ENCODE measurements at regions not wholly inside any gene's neighbourhood (a gene's known extent, or its start where the extent isn't known, plus 50 kb on each side); places are given as distances from the start of the nearest gene placed in this dataset.

DNA sequence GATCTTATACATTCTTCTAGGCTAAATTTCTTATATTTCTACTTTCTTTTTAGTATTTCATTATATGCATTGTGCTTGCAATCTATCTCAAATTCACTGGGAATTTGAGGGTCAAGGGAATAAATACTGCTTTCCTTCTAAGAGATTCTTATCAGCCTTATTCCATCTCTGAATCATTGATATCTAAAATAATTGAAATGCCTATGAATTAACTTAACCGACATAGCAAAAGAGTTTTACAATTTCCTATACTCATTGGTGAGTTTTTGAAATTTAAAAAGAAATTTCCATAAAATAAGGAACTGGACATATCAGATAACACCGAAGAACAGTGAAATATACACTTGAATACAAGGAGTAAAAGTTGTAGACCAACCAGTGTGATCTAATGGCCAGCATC, 373.7 kb downstream of the NAF1 start:
- TF ChIP-seq, protein P1, sequence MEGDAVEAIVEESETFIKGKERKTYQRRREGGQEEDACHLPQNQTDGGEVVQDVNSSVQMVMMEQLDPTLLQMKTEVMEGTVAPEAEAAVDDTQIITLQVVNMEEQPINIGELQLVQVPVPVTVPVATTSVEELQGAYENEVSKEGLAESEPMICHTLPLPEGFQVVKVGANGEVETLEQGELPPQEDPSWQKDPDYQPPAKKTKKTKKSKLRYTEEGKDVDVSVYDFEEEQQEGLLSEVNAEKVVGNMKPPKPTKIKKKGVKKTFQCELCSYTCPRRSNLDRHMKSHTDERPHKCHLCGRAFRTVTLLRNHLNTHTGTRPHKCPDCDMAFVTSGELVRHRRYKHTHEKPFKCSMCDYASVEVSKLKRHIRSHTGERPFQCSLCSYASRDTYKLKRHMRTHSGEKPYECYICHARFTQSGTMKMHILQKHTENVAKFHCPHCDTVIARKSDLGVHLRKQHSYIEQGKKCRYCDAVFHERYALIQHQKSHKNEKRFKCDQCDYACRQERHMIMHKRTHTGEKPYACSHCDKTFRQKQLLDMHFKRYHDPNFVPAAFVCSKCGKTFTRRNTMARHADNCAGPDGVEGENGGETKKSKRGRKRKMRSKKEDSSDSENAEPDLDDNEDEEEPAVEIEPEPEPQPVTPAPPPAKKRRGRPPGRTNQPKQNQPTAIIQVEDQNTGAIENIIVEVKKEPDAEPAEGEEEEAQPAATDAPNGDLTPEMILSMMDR (IDR thresholded peaks at IDR 0.05; ENCODE audit: unreplicated experiment): no peak
- H3K27ac Mint-ChIP-seq: no peak overlapping the region
- H3K9me3 Mint-ChIP-seq (ENCODE audit: low read depth): no peaks in the 10 kb centered on the region
- H3K36me3 Mint-ChIP-seq (ENCODE audit: insufficient read depth): no peaks in the 10 kb centered on the region
- no peaks in the 10 kb centered on the region for H3K4me1 Mint-ChIP-seq (ENCODE audit: low read depth)
- DNase-seq (ENCODE audit: low spot score, unreplicated experiment): no peak
- H3K27me3 Mint-ChIP-seq: no peaks in the 10 kb centered on the region
- H3K4me3 Mint-ChIP-seq (ENCODE audit: low read depth): no peak overlapping the region

DNA sequence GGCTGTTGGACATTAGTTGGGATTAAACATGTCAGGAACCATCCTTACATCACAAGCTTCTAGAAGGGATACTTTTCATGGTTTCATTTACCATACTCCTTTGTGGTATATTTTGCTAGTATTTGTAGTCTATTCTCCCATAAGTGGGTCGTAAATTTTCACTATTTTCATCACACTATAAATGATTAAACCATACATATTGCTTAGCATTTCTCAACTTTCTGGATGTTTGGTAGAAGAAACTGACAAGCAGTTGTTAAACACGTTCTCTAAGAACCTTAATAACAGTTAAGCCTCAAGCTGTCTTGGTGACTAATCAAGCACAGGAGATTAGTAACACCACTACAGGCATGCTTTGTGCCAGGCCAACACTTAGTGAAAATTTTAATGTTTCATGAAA, 375.5 kb downstream of the NAF1 start:
- Mint-ChIP-seq H3K4me3 (ENCODE audit: low read depth) (no peak overlapping the region), H3K9me3 (ENCODE audit: low read depth) (no peaks in the 10 kb centered on the region), H3K27me3 (no peaks in the 10 kb centered on the region), H3K27ac (no peak overlapping the region), H3K4me1 (ENCODE audit: low read depth) (no peaks in the 10 kb centered on the region), H3K36me3 (ENCODE audit: insufficient read depth) (no peaks in the 10 kb centered on the region)
- TF ChIP-seq, protein P1 (IDR thresholded peaks at IDR 0.05; ENCODE audit: unreplicated experiment): no peak
- no peak for DNase-seq (ENCODE audit: low spot score, unreplicated experiment)

DNA sequence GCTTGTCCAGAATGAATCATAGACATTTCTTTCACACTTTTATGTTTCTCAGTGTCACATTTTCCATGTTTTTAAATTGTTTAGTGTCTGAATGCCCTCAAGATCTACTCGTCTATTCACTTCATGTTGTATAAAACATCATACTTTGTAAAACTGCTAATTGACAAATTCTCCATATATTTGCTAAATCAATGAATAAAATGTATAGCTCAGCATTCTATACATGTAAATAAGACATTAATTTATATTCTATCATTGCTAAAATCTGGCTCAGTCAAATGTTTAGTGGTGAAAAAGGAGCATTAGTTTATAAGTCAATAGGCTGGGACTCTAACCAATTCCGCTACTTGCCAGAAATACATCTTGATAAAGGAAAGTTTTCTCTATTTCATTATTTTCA, 379.6 kb downstream of the NAF1 start:
- TF ChIP-seq, protein P1 (IDR thresholded peaks at IDR 0.05; ENCODE audit: unreplicated experiment): no peak
- no peak for DNase-seq (ENCODE audit: low spot score, unreplicated experiment)
- Mint-ChIP-seq H3K27ac (no peak overlapping the region), H3K36me3 (ENCODE audit: insufficient read depth) (no peaks in the 10 kb centered on the region), H3K4me1 (ENCODE audit: low read depth) (peaks cover 3% of the 10 kb centered on the region), H3K9me3 (ENCODE audit: low read depth) (no peaks in the 10 kb centered on the region), H3K4me3 (ENCODE audit: low read depth) (no peak overlapping the region), H3K27me3 (no peaks in the 10 kb centered on the region)

GRCh38 chr4:162782778-162783525, 383.7 kb downstream of the NAF1 start:
- no peak overlapping the region for H3K4me3 Mint-ChIP-seq (ENCODE audit: low read depth)
- no peak for DNase-seq (ENCODE audit: low spot score, unreplicated experiment)
- TF ChIP-seq, protein P1 (IDR thresholded peaks at IDR 0.05; ENCODE audit: unreplicated experiment): no peak
- H3K9me3 Mint-ChIP-seq (ENCODE audit: low read depth): no peaks in the 10 kb centered on the region
- no peak overlapping the region for H3K27ac Mint-ChIP-seq
- no peaks in the 10 kb centered on the region for H3K27me3 Mint-ChIP-seq
- peaks cover 3% of the 10 kb centered on the region for H3K4me1 Mint-ChIP-seq (ENCODE audit: low read depth)
- H3K36me3 Mint-ChIP-seq (ENCODE audit: insufficient read depth): no peaks in the 10 kb centered on the region

- H3K4me3 Mint-ChIP-seq (ENCODE audit: low read depth): no peak overlapping the region
- H3K27ac Mint-ChIP-seq: no peak overlapping the region
- H3K27me3 Mint-ChIP-seq: no peaks in the 10 kb centered on the region
- peaks cover 3% of the 10 kb centered on the region for H3K4me1 Mint-ChIP-seq (ENCODE audit: low read depth)
- TF ChIP-seq, protein P1 (IDR thresholded peaks at IDR 0.05; ENCODE audit: unreplicated experiment): no peak
- H3K36me3 Mint-ChIP-seq (ENCODE audit: insufficient read depth): no peaks in the 10 kb centered on the region
- no peak for DNase-seq (ENCODE audit: low spot score, unreplicated experiment)
- no peaks in the 10 kb centered on the region for H3K9me3 Mint-ChIP-seq (ENCODE audit: low read depth)
Measured at GRCh38 chr4:162782096-162782777, 384.5 kb downstream of the NAF1 start.

Measured in progenitor cell of endocrine pancreas (in vitro differentiated cells).